Keratinocyte (primary cell): ENCODE measurements at regions not wholly inside any gene's neighbourhood (a gene's known extent, or its start where the extent isn't known, plus 50 kb on each side); places are given as distances from the start of the nearest gene placed in this dataset.

Experiments
- DNase-seq: peaks from one replicate; pipeline ENCODE4 v3.0.0-alpha.2; 2011; ENCODE audit warnings: low read depth, missing footprints, low spot score
- FAIRE-seq: peaks from 2 replicates; lab custom pipeline; 2011; peaks lifted over from hg19 to GRCh38; lab: Jason Lieb, UNC
- H2AFZ ChIP-seq: 2 replicates; pipeline ENCODE4 v1.6.0; 2012; ENCODE audit warnings: low read length, control low read depth, inconsistent platforms; ENCODE audit not compliant: control insufficient read depth
- H3K27ac ChIP-seq: 2 replicates; pipeline ENCODE4 v1.5.1; 2011; ENCODE audit warnings: low read length; ENCODE audit not compliant: control insufficient read depth, insufficient read depth
- H3K27me3 ChIP-seq: 3 replicates; pipeline ENCODE4 v1.6.0; 2011; ENCODE audit warnings: low read length; ENCODE audit not compliant: control insufficient read depth, insufficient read depth; ENCODE audit errors: extremely low read depth
- H3K36me3 ChIP-seq, 2 experiments: 2 replicates in 1 of 2; 3 replicates in 1 of 2; pipeline ENCODE4 v1.5.1; 2011; ENCODE audit warnings: low read length in 2 of 2, mild to moderate bottlenecking in 1 of 2; ENCODE audit not compliant: control insufficient read depth in 2 of 2, insufficient read depth in 2 of 2; ENCODE audit errors: extremely low read depth in 1 of 2
- H3K4me1 ChIP-seq: 3 replicates; pipeline ENCODE4 v1.5.1; 2011; ENCODE audit warnings: low read length; ENCODE audit not compliant: control insufficient read depth, insufficient read depth; ENCODE audit errors: extremely low read depth
- H3K4me2 ChIP-seq: 3 replicates; pipeline ENCODE4 v1.6.0; 2011; ENCODE audit warnings: low read depth, low read length; ENCODE audit not compliant: control insufficient read depth, insufficient read depth; ENCODE audit errors: extremely low read depth
- H3K4me3 ChIP-seq, 3 experiments: fragments of 200-600 bp in 1 of 3; sonication (generic) in 1 of 3; 2 replicates in 2 of 3; 3 replicates in 1 of 3; pipeline ENCODE4 v1.5.1; 2011 to 2016; ENCODE audit warnings: low read length in 3 of 3, mild to moderate bottlenecking in 3 of 3, control low read depth in 2 of 3, inconsistent platforms in 1 of 3, low read depth in 1 of 3, mixed read lengths in 1 of 3, mixed run types in 1 of 3, moderate library complexity in 1 of 3; ENCODE audit not compliant: control insufficient read depth in 2 of 3, insufficient read depth in 2 of 3; ENCODE audit errors: extremely low read depth in 1 of 3
- H3K79me2 ChIP-seq: 2 replicates; pipeline ENCODE4 v1.6.0; 2012; ENCODE audit warnings: low read length; ENCODE audit not compliant: control insufficient read depth, insufficient read depth
- H3K9ac ChIP-seq: 3 replicates; pipeline ENCODE4 v1.6.0; 2011; ENCODE audit warnings: low read length; ENCODE audit not compliant: control insufficient read depth, insufficient read depth; ENCODE audit errors: extremely low read depth
- H3K9me1 ChIP-seq: 3 replicates; pipeline ENCODE4 v1.6.0; 2011; ENCODE audit warnings: low read length; ENCODE audit not compliant: control insufficient read depth, insufficient read depth; ENCODE audit errors: extremely low read depth
- H3K9me3 ChIP-seq: 2 replicates; pipeline ENCODE4 v1.5.1; 2012; ENCODE audit warnings: low read depth, low read length; ENCODE audit not compliant: control insufficient read depth
- H4K20me1 ChIP-seq: 3 replicates; pipeline ENCODE4 v1.6.0; 2011; ENCODE audit warnings: low read length; ENCODE audit not compliant: control insufficient read depth, insufficient read depth; ENCODE audit errors: extremely low read depth
- EZH2 ChIP-seq: IDR thresholded peaks from one replicate; pipeline ENCODE4 v1.6.1; 2012; ENCODE audit warnings: inconsistent platforms, mild to moderate bottlenecking, low read length, moderate library complexity
- dilution Hi-C: fragments of 300-500 bp; cut with MboI; formaldehyde crosslinking; loops from one replicate; pipeline ENCODE4 v1.7.0; 2020; ENCODE audit warnings: low sequenced_read_pairs; ENCODE audit not compliant: extremely low pct_ligation_motif_present
- TF ChIP-seq, protein P1 (sequence below), 3 experiments: IDR thresholded peaks in 1 of 3; conservative IDR thresholded peaks in 1 of 3; optimal IDR thresholded peaks in 1 of 3; 2 replicates in 2 of 3; 3 replicates in 1 of 3; pipeline versions ENCODE3 to v1.5.1; 2011; ENCODE audit warnings: low read length in 3 of 3, mild to moderate bottlenecking in 3 of 3, moderate library complexity in 2 of 3, control low read depth in 1 of 3, inconsistent platforms in 1 of 3; ENCODE audit not compliant: insufficient read depth in 2 of 3; ENCODE audit errors: extremely low read depth in 1 of 3

DNA sequence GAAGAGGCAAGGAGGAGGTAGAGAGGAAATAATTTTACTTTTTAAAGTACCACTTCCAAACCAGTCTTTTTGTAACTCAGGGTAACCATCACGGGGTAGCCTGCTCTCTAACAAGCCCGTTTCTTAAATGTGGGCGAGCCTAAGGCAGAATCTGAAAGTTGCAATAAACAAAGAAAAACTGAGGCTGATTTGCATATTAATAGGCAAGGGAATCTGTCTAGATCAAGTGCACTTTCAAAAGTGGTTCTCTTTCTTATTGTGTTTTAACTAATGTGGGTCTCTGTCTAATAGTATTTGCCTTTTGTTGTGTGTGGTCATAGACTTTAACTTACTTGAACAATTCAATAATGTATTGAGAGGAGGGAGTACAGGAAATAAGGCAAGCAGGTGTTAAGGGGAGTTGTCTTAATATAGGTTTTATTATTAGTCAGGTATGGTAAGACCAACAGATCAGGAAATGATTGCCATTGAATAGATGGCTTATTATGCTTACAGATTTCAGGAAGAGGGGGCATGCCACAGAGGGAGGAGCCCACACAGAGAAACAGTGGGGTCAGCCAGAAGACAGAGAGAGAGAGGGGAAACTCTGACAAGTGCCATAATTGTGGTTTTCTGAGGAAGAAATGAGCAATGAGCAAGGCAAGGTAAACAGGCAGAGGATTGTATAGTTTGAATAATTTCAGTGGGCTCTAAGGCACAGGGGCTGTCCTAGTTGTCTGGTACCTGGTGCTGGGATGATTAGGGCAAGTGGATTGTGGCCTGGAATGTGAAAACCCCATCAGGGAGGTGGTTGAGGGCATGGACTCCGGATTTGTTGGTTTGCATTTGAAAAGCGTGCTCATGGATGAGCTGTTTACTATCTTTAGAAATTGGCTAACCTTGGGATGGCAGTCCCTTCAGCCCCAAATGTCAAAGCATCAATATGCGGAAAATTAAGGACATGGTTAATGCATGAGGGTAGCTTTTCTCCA, 237.2 kb downstream of the TOX3 start:
- no peak overlapping the region for H2AFZ ChIP-seq
- FAIRE-seq (no peak), DNase-seq (no peak)
- H3K9ac ChIP-seq = no peak overlapping the region
- no peaks in the 10 kb centered on the region for H3K9me1 ChIP-seq
- H3K4me2 ChIP-seq = no peak overlapping the region
- no peaks in the 10 kb centered on the region for H3K27me3 ChIP-seq
- H3K9me3 ChIP-seq = no peaks in the 10 kb centered on the region
- no peak for TF ChIP-seq EZH2
- TF ChIP-seq, protein P1, sequence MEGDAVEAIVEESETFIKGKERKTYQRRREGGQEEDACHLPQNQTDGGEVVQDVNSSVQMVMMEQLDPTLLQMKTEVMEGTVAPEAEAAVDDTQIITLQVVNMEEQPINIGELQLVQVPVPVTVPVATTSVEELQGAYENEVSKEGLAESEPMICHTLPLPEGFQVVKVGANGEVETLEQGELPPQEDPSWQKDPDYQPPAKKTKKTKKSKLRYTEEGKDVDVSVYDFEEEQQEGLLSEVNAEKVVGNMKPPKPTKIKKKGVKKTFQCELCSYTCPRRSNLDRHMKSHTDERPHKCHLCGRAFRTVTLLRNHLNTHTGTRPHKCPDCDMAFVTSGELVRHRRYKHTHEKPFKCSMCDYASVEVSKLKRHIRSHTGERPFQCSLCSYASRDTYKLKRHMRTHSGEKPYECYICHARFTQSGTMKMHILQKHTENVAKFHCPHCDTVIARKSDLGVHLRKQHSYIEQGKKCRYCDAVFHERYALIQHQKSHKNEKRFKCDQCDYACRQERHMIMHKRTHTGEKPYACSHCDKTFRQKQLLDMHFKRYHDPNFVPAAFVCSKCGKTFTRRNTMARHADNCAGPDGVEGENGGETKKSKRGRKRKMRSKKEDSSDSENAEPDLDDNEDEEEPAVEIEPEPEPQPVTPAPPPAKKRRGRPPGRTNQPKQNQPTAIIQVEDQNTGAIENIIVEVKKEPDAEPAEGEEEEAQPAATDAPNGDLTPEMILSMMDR (optimal IDR thresholded peaks at IDR 0.05 in 1 of 3, IDR thresholded peaks at IDR 0.05 in 1 of 3, conservative IDR thresholded peaks at IDR 0.05 in 1 of 3; ENCODE audit: extremely low read depth in 1 of 3, insufficient read depth in 2 of 3, low read length in 3 of 3) = no peak
- no peaks in the 10 kb centered on the region for H3K79me2 ChIP-seq
- no peaks in the 10 kb centered on the region for H3K4me1 ChIP-seq
- no peaks in the 10 kb centered on the region for H3K36me3 ChIP-seq
- H4K20me1 ChIP-seq = no peaks in the 10 kb centered on the region
- no peak overlapping the region for H3K27ac ChIP-seq
- dilution Hi-C loops = no loop called here
- H3K4me3 ChIP-seq = no peak overlapping the region

DNA sequence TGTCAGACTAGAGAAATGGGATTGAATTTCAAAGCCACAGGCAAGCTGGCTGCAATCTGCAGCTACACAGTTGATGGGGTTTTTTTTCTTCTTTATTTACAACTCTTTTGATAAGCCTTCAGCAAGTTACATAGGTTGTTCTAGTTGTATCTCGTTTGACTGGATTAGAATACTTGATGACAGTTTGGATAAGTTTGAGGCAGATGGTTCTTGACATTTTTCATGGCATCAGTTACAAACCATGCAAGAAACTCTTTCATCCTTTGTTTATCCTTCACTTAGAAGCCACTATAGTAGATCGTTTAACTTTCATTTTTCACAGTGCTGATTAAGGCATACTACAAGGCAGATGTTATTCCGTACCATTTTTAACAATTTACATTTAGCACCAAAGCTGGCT, 238.9 kb downstream of the TOX3 start:
- Histone ChIP-seq H3K9me1 (no peaks in the 10 kb centered on the region), H3K79me2 (no peaks in the 10 kb centered on the region), H3K27ac (no peak overlapping the region), H3K4me3 (no peak overlapping the region), H3K9ac (no peak overlapping the region), H4K20me1 (no peaks in the 10 kb centered on the region), H3K4me1 (no peaks in the 10 kb centered on the region), H3K36me3 (no peaks in the 10 kb centered on the region), H2AFZ (no peak overlapping the region), H3K9me3 (no peaks in the 10 kb centered on the region), H3K27me3 (no peaks in the 10 kb centered on the region), H3K4me2 (peak overlapping the region; percentile 16)
- no peak for DNase-seq
- dilution Hi-C loops = no loop called here
- TF ChIP-seq, protein P1 (optimal IDR thresholded peaks at IDR 0.05 in 1 of 3, IDR thresholded peaks at IDR 0.05 in 1 of 3, conservative IDR thresholded peaks at IDR 0.05 in 1 of 3; ENCODE audit: extremely low read depth in 1 of 3, insufficient read depth in 2 of 3, low read length in 3 of 3) = no peak
- no peak for TF ChIP-seq EZH2
- FAIRE-seq = no peak
